DMS53 treated with DMSO at 0.1 percent for 48 hours (cell line): ENCODE measurements at regions not wholly inside any gene's neighbourhood (a gene's known extent, or its start where the extent isn't known, plus 50 kb on each side); places are given as distances from the start of the nearest gene placed in this dataset.
A peak's percentile ranks its signal among the peaks of the same experiment; 100 is the strongest.
"Not testable (repeated sequence)": the region's sequence is repeated elsewhere in the genome, so short reads cannot be mapped to it uniquely, and the experiment has no call there.

Experiments
- DNase-seq: peaks from one replicate; lab custom pipeline; 2025; ENCODE audit not compliant: unreplicated experiment; lab: John Stamatoyannopoulos, UW

DNA sequence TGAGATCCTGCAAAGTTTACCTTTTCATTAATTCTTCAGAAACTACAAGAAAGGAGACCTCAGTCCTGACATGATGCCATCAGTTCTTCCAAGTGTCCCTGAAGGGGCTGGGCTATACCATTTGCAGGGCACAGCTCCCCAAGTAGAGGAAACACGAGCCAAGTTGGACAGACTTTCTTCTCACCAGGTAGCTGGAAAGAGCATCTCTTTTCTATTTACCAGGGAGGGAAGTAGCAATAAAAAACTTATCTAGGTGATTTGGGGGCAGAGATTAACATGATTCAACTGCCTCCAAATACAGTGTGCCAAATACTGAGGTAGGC, 103.9 kb upstream of the KCND3 start:
- no peak for DNase-seq

DNA sequence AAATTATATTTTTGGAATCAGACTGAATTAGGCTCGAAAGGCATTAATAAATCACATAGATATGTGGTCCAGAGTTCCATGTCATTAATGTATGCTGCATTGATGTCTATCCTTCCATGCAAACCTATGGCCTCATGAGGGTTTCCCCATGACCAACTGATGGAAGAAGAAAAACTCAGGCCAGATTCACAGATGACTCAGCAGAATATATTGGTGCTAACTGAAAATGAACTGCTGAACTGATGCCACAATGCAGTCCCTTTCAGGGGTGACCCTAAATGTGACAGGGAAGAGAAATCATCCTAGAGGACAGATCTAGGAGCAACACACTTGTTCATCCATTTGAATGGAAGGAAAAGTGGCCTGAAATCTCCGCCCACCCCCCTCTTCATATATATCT, 110.5 kb upstream of the KCND3 start:
- DNase-seq, result no peak

DNA sequence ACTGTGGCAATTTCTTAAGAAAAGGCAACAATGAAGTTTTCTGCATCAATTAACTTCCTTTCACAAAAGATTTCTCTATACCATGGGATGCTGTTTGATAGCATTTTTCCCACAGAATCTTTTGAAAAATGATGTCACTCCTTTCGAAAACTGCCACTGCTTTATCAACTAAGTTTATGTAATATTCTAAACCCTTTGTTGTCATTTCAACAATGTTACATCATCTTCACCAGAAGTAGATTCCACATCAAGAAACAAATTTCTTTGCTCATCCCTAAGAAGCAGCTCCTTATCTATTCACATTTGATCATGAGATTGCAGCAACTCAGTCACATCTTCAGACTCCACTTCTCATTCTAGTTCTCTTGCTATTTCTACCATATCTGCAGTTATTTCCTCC, 116.1 kb upstream of the KCND3 start:
- no peak for DNase-seq

DNA sequence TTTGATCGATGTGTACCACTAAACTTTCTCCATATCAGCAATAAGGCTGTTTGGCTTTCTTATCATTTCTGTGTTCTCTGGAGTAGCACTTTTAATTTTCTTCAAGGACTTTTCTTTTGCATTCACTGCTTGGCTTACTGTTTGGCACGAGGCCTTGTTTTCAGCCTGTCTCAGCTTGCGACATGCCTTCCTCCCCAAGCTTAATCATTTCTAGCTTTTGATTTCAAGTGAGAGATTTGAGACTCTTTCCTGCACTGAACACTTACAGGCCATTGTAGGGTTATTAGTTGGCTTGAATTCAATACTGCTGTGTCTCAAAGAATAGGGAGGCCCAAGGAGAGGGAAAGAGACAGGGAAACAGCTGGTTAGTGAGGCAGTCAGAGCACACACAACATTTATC, 120.6 kb upstream of the KCND3 start:
- no peak for DNase-seq

- DNase-seq, result no peak
Observed at GRCh38 chr1:112111734-112112133, 122.3 kb upstream of the KCND3 start.

DNA sequence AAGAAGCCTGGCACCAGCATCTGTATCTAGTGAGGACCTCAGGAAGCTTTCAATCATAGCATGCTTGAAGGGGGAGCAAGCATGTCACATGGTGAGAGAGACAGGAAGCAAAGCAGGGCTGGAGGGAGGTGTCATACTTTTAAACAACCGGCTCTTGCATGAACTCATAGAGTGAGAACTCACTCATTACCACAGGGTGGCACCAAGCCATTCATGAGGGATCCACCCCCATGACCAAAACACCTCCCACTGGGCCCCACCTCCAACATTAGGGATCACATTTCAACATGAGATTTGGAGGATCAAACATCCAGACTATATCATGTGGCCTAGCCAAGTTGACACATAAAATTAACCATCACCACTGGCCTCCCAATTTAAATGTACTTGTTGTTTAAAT, 125.1 kb upstream of the KCND3 start:
- DNase-seq, result no peak

DNA sequence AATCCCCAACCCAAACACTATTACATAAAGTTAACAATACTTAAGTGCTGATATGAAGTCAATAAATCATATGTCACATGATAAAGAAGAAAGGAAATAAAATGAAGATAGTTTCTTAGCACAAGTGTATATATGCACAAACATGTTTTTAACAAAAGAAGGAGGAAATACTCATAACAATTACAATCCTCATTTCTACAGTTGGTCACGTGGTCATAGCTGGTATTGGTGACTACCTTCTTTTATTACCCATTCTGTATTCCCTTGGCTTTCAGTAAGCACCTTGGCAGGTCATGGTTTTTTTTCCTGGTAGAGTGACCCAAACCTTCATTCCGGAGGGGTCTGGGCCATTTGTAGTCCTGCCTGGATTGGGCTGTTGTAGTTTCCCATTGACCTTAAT, 137.1 kb upstream of the KCND3 start:
- DNase-seq, result no peak

GRCh38 chr1:112127606-112128005, 138.1 kb upstream of the KCND3 start:
- DNase-seq, result not testable (repeated sequence)

DNA sequence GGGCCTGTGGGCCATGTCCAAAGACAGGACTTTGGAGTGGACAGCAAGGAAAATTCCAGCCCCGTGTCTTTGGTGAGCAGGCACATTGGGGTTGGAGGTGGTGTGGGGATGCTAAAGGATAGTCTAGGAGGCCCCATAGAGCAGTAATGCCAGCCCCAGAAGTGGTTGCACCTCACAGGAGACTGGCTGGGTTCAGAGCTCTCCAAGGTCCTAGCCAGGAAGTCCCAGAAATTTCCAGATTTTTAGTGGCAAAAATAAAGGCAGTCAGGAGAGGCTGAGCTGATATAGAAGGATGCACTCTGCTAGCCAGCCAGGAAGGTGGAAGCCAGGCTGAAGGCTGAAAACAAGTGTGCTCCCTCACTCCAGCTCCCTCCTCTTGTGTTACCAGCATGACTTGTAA, 144.0 kb upstream of the KCND3 start:
- no peak for DNase-seq

DNA sequence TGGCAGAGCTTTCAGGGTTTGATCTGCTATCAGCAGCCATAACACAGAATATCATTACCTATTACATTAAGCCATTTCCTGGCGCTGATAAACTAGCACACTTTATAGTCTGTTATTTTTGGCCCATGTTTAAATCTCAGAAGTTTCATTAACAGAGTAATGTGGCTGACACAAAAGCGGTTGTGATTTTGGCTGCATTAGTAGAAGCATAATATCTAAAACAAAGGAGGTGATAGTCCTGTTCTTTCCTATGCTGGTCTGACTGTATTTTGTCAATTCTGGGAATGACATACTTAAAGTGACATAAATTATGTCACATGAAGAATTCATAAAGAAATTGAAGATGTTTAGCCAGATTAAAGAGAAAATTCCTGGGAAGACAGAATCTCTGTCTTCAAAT, 151.3 kb upstream of the KCND3 start:
- DNase-seq, result no peak

DNA sequence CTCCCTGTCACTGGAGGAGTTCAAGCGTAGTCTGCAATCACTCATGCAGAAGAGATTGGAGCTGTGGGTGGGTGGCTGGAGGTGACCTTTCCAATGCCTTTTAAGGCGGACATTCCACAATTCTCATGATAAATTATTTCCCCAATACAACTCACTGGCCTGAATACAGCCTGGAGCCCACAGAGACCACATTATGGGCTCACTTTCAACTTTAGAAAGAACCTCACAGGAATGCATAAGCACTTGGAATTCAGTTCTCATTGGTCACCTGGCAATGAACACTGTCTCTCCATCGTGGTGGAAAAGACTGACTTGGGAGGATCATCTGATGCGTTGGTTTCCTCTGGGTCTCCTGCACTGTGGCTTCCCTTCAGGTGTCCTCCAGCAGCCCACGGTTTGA, 151.8 kb upstream of the KCND3 start:
- DNase-seq, result no peak

DNA sequence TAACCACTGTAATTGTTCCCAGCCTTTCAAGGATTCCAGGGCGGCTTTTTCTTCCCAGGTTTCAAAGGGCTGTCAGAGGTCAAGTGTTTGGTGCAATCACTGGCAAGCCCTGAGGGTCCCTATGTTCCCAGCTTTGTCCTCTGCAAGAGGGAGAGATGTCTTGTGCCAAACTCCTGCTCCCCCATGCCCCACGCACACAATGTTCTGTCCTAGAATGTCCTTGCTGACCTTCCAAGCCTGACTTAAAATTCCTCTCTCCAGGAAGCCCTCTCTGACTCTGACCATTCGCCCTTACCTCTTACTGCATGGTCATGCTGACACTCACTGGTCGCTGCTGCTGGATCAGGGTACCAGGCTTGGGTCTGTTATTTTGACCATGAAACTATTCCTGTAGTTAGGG, 152.5 kb upstream of the KCND3 start:
- DNase-seq, result no peak

- DNase-seq, result no peak
Observed at GRCh38 chr1:112143871-112144441, 154.5 kb upstream of the KCND3 start.

- DNase-seq, result no peak
Observed at GRCh38 chr1:112144733-112145426, 155.4 kb upstream of the KCND3 start.

GRCh38 chr1:112146201-112146715, 156.8 kb upstream of the KCND3 start:
- no peak for DNase-seq

DNA sequence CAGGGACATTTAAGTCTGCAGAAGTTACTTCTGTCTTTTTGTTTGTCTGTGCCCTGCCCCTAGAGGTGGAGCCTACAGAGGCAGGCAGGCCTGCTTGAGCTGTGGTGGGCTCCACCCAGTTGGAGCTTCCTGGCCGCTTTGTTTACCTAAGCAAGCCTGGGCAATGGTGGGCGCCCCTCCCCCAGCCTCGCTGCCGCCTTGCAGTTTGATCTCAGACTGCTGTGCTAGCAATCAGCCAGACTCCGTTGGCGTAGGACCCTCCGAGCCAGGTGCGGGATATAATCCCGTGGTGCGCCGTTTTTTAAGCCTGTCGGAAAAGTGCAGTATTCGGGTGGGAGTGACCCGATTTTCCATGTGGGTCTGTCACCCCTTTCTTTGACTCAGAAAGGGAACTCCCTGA, 170.7 kb upstream of the KCND3 start:
- DNase-seq, result not testable (repeated sequence)

GRCh38 chr1:112165375-112165774, 175.9 kb upstream of the KCND3 start:
- DNase-seq, result no peak

GRCh38 chr1:112169517-112169916, 180.0 kb upstream of the KCND3 start:
- no peak for DNase-seq

DNA sequence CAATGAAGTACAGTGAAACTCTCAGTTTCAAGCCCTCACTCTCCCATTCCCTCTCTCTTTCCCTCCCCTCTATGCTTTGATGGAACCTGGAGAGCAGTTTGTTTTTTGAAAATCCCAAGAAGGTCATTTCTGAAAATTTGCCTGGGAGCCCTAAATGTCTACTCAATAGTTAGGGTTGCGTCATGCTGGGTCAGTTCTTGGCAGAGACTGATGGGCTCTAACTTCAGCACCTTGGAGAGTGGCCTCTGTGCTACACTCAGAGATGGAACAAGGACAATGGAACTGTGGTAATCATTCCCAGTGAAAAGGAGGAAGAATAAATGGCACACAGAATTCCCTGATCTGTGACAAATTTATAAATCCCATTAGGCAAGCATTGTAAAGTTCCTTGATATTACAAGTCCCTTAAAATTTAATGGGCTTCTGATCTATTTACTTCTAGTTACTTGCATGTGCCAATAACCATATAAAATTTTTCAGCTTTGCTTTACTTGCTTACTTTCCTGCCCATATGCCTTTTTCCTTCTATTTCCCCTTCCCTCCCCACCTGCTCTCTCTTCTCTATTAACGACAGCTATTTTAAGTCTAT, 182.9 kb upstream of the KCND3 start:
- peak; percentile 5 for DNase-seq

DNA sequence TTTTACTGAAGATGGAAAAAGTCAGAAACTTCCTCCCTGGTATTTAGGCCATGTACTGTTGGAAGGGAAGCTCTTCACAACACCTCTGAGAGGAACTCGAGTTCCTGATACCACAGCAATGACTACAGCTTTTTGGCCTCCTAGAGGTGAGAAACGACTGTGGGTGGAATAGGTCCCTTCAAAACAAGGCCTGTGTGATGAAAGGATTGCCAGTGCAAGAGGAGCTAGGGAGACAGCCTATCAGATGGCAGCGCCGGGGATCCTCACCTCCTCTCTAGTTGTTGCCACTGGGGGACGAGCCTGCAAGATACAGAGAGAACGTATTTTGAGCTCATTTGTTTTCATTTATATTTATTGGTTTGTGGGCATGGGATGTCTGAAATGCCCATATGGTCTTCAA, 187.8 kb upstream of the KCND3 start:
- DNase-seq, result no peak

GRCh38 chr1:112188611-112189010, 199.1 kb upstream of the KCND3 start:
- no peak for DNase-seq

GRCh38 chr1:112196008-112196588, 199.9 kb upstream of the CTTNBP2NL start:
- no peak for DNase-seq
